ENCODE measurements at regions not wholly inside any gene's neighbourhood (a gene's known extent, or its start where the extent isn't known, plus 50 kb on each side); places are given as distances from the start of the nearest gene placed in this dataset.

DNA sequence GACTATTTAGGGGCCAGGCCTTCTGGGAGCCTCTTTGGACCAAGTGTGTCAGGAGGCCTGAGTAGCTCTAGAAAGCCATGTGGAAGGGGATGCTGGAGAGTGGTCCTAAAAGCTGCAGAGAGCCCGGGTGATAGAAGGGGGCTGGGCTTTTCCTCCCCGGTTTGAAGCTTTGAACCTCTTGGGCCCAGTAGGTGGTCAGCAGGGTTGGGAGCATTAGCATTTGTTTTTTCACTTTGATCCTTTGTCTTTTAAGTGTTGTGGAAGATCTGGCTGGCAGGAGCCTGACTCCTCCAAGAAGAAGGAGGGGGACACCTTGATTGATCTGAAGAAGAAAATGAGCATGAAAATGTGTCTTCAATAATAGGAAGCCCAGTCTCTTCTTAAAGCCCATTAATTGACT, 596.6 kb downstream of the INSC start:
- no peak overlapping the region for H3K4me3 Mint-ChIP-seq (ENCODE audit: unreplicated experiment)
- peaks cover 15% of the 10 kb centered on the region for H3K4me1 Mint-ChIP-seq (ENCODE audit: low read depth, unreplicated experiment)
- no peak for TF ChIP-seq CTCF (IDR thresholded peaks at IDR 0.05; ENCODE audit: partially characterized antibody, unreplicated experiment)
- DNase-seq, result no peak
- no peak overlapping the region for H3K27ac Mint-ChIP-seq (ENCODE audit: unreplicated experiment)
- no peaks in the 10 kb centered on the region for H3K36me3 Mint-ChIP-seq (ENCODE audit: unreplicated experiment)
- no peaks in the 10 kb centered on the region for H3K9me3 Mint-ChIP-seq (ENCODE audit: unreplicated experiment)
- H3K27me3 Mint-ChIP-seq (ENCODE audit: unreplicated experiment), result no peaks in the 10 kb centered on the region

DNA sequence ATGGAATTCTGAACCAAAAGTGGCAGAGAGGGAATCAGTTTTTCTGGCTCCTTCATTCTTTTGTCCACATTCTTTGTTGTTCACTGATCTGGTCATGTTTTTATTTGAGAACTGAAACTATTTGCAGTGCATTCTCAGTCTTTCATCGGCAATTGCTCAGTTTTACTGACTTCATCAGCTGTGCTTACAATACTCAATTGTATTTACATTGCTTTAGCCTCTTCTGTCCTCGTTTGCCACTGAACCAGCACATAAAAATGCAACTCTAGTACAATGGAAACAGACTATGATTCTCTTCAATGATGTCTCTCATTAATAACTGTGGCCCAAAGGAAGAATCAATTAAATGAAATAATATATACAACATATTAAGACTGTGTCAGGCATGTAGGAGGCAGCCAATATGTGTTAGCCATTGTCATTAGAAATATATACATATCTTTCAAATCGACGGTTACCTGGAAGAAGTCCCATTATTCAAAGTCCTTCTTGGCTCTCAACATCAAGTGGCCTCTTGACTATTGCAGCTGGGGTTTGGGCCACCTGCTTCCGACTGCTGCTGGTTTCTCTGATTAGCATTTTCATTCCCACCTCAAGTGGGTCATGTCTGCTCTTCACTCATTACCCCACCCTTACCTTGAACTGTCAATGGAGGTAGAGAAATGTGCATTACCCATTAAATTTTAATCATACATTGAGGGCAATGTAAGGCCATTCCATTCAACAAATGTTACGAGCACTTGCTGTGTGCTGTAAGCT, 600.1 kb downstream of the INSC start:
- no peak overlapping the region for H3K27ac Mint-ChIP-seq (ENCODE audit: unreplicated experiment)
- H3K4me1 Mint-ChIP-seq (ENCODE audit: low read depth, unreplicated experiment), result peaks cover 27% of the 10 kb centered on the region
- no peaks in the 10 kb centered on the region for H3K36me3 Mint-ChIP-seq (ENCODE audit: unreplicated experiment)
- TF ChIP-seq CTCF (IDR thresholded peaks at IDR 0.05; ENCODE audit: partially characterized antibody, unreplicated experiment), result no peak
- no peak for DNase-seq
- no peak overlapping the region for H3K4me3 Mint-ChIP-seq (ENCODE audit: unreplicated experiment)
- H3K27me3 Mint-ChIP-seq (ENCODE audit: unreplicated experiment), result no peaks in the 10 kb centered on the region
- peaks cover 4% of the 10 kb centered on the region for H3K9me3 Mint-ChIP-seq (ENCODE audit: unreplicated experiment)

DNA sequence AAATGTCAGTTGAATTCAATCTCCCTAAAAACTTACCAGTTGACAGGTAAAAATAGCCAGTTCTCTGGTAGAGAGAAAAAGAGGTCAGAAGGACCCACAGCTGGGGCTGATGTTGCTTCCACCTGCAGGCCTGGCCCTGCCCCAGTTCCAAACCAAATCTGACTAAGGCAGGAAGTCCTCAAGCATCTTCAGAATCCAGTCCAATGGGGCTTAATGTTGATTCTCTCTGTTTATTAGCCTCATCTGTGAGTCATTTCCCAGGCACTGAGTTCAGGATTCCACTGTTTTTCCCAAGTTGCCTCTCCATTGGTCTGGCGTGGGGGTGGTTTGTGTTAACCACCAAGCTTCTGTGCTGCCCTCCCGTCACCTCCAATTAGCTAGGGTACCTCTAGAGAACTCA, 601.8 kb downstream of the INSC start:
- Mint-ChIP-seq H3K4me1 (ENCODE audit: low read depth, unreplicated experiment) (peaks cover 30% of the 10 kb centered on the region), H3K9me3 (ENCODE audit: unreplicated experiment) (peaks cover 4% of the 10 kb centered on the region), H3K36me3 (ENCODE audit: unreplicated experiment) (no peaks in the 10 kb centered on the region), H3K27me3 (ENCODE audit: unreplicated experiment) (no peaks in the 10 kb centered on the region), H3K27ac (ENCODE audit: unreplicated experiment) (no peak overlapping the region), H3K4me3 (ENCODE audit: unreplicated experiment) (no peak overlapping the region)
- TF ChIP-seq CTCF (IDR thresholded peaks at IDR 0.05; ENCODE audit: partially characterized antibody, unreplicated experiment), result no peak
- DNase-seq, result no peak

DNA sequence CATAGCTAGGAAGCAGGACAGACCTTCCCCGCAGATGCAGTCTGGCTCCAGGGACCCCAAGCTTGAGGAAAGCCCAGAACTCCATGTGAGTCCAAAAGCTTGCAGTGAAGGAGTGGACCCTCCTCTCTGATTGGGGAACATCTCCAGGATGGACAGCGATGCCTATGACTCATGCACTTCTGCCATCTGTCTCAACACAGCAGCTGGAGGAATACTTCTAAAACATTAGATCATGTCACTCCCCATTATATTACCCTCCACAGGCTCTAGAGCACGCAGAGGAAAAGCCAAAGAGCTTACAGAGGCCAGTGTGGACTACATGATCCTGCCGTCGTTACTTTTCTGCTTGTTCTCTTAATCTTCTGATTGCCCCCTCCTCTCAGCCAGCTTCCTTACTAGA, 605.7 kb downstream of the INSC start:
- peak; percentile 18 for DNase-seq
- TF ChIP-seq CTCF (IDR thresholded peaks at IDR 0.05; ENCODE audit: partially characterized antibody, unreplicated experiment), result no peak
- H3K27ac Mint-ChIP-seq (ENCODE audit: unreplicated experiment), result peak overlapping the region; percentile 65
- H3K9me3 Mint-ChIP-seq (ENCODE audit: unreplicated experiment), result peaks cover 6% of the 10 kb centered on the region
- peaks cover 2% of the 10 kb centered on the region for H3K27me3 Mint-ChIP-seq (ENCODE audit: unreplicated experiment)
- peaks cover 24% of the 10 kb centered on the region for H3K4me1 Mint-ChIP-seq (ENCODE audit: low read depth, unreplicated experiment)
- no peaks in the 10 kb centered on the region for H3K36me3 Mint-ChIP-seq (ENCODE audit: unreplicated experiment)
- no peak overlapping the region for H3K4me3 Mint-ChIP-seq (ENCODE audit: unreplicated experiment)

- Mint-ChIP-seq H3K36me3 (ENCODE audit: unreplicated experiment) (no peaks in the 10 kb centered on the region), H3K27me3 (ENCODE audit: unreplicated experiment) (peaks cover 2% of the 10 kb centered on the region), H3K9me3 (ENCODE audit: unreplicated experiment) (peaks cover 2% of the 10 kb centered on the region), H3K4me3 (ENCODE audit: unreplicated experiment) (no peak overlapping the region), H3K27ac (ENCODE audit: unreplicated experiment) (no peak overlapping the region), H3K4me1 (ENCODE audit: low read depth, unreplicated experiment) (peaks cover 11% of the 10 kb centered on the region)
- DNase-seq, result no peak
- TF ChIP-seq CTCF (IDR thresholded peaks at IDR 0.05; ENCODE audit: partially characterized antibody, unreplicated experiment), result no peak
Measured at GRCh38 chr11:15723966-15724365, 609.2 kb downstream of the INSC start.

Measured in glutamatergic neuron (in vitro differentiated cells).